ENCODE measurements at regions not wholly inside any gene's neighbourhood (a gene's known extent, or its start where the extent isn't known, plus 50 kb on each side); places are given as distances from the start of the nearest gene placed in this dataset.

- intact Hi-C loops (cut with micrococcal nuclease), result loop anchor here (10.0 kb wide), 1 partner anchor 701 kb away; no protein-coding TSS in a partner anchor
Observed at GRCh38 chr4:184965230-184966050, 52.9 kb upstream of the HELT start.

GRCh38 chr4:184966051-184966691 is 52.1 kb upstream of the HELT start:
- intact Hi-C loops (cut with micrococcal nuclease), result loop anchor here (10.0 kb wide), 1 partner anchor 701 kb away; no protein-coding TSS in a partner anchor

GRCh38 chr4:184967699-184968098 is 50.6 kb upstream of the HELT start:
- intact Hi-C loops (cut with micrococcal nuclease), result loop anchor here (10.0 kb wide), 1 partner anchor 703 kb away; no protein-coding TSS in a partner anchor

GRCh38 chr4:184968366-184968765 is 49.9 kb upstream of the HELT start:
- intact Hi-C loops (cut with micrococcal nuclease), result loop anchor here (10.0 kb wide), 1 partner anchor 704 kb away; no protein-coding TSS in a partner anchor
